ENCODE measurements at regions not wholly inside any gene's neighbourhood (a gene's known extent, or its start where the extent isn't known, plus 50 kb on each side); places are given as distances from the start of the nearest gene placed in this dataset.
"Not testable (repeated sequence)": the region's sequence is repeated elsewhere in the genome, so short reads cannot be mapped to it uniquely, and the experiment has no call there.

DNA sequence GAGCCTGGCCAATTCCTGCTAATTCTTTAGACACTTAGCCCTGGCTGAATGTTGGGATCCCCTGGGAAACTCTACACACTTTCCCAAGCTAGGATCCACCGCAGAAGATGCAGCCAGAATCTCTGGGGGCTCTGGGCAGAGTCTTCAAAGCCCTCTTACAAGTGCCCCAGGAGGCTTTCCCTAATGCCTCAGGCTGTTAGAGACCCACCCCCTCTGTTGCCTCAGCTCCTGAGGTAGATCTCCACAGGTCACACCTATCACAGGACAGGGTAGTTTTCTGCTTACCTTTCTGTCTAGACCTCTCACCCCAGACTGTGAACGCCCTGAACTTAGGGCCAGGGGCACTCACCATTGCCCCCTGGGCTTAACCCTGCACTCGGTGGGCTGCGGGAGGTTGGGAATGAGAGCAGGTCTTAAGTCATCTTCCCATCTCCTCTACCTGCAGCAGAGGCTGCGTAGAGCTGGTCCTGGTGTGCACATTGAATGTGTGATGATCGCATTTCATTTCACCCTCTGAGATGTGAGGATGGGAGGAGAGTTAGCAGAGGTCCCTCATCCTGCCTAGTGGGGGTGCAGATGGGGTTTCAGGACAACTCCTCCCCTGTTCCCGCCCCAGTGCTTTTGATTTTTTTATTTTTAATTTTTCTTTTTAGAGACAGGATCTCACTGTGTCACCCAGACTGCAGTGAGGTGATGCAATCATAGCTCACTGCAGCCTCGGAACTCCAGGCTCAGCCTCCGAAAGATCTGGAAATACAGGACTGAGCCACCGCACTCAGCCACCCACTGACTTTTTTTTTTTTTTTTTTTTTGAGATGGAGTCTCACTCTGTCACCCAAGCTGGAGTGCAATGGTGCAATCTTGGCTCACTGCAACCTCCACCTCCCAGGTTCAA is 89.0 kb upstream of the LHX1 start:
- no peak for DNase-seq

- not testable (repeated sequence) for DNase-seq
Observed at GRCh38 chr17:36849020-36849419, 88.3 kb upstream of the LHX1 start.

- no peak for DNase-seq
Observed at GRCh38 chr17:36849871-36850348, 87.4 kb upstream of the LHX1 start.

- no peak for DNase-seq
Observed at GRCh38 chr17:36850790-36851189, 86.5 kb upstream of the LHX1 start.

GRCh38 chr17:36851250-36851649 is 86.0 kb upstream of the LHX1 start:
- no peak for DNase-seq

DNA sequence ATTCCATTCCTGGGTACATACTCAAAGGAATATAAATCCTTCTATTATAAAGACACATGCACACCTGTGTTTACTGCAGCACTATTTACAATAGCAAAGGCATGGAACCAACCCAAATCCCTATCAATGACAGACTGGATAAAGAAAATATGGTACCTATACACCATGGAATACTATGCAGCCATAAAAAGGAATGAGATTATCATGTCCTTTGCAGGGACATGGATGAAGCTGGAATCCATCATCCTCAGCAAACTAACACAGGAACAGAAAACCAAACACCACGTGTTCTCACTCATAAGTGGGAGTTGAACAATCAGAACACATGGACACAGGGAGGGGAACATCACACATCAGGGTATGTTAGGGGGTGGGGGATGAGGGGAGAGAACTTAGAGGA is 84.8 kb upstream of the LHX1 start:
- not testable (repeated sequence) for DNase-seq

DNA sequence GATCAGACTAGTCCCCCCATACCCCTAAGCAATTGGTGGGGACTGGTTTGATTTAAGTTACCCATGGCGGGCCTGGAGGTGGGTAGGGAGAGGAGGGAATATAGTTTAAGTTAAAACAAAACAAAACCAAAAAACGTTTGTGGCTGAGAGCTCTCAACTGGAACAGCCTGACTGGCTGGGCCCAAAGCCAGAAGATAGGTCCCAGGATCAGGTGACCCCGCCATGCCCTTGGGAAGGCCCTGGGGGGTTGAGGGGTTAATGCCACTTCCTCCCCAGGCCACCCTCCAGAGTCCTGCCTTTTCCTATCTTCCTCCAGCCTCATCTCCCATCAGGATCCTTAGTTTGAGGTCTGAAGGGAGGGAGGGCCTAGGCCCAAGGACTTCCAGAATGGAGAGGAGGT is 82.3 kb upstream of the LHX1 start:
- no peak for DNase-seq

- no peak for DNase-seq
Observed at GRCh38 chr17:36855459-36855858, 81.8 kb upstream of the LHX1 start.

DNA sequence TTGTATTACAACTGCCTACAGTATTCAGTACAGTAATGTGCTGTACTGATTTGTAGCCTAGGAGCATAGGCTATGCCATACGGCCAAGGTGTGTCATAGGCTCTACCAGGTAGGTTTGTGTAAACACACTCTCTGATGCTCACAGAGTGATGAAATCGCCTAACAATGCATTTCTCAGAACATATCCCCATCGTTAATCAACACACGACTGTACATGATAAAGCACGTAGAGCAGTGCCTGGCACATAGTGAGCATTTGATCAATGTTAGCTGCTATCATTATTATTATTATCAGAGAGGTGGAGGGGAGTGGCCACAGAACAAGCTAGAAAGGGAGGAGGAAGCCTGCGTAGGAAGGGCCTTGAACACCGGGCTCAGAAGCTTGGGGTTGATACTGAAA is 81.1 kb upstream of the LHX1 start:
- no peak for DNase-seq

- DNase-seq, result no peak
Observed at GRCh38 chr17:36856903-36857381, 80.3 kb upstream of the LHX1 start.

GRCh38 chr17:36857698-36858097 is 79.6 kb upstream of the LHX1 start:
- no peak for DNase-seq

DNA sequence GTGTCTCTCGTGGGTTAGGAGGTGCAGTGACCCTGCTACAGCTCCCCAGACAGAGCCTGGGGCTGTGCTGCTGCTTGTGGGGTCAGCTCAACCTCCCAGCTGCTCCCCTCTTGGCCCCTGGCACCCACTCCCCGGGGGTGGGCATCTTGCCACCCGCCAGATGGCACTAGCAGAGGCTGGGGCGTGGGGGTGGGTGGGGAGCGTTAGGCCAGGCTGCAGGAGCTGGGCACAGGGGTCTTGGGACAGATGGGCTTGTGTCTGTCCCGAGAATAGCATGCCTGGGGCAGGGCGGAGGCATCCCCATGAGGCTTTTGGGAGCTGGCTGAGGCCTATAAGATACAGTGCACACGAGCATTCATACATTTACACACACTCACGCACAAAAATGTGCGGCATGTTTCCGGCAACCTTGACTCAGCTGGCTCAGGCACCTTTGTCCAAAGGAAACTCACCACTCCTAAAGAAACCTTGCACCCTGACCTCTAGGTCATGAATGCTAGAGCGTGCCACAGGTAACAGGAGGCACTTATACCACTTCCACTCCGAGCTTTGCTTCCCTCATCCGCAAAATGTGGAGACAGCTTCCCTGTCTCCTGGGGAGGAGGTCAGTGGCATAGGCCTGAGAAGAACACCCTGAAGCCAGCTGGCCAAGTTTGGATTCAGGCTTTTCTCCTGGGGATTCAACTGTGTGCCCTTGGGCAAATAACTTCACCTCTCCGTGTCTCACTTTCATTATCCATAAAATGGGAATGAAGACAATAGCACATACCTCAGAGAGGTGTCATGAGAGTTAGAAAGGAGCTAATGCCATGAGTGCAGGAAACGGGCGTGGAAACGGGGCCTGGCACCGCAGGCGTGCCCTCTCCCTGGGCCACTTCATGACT is 78.9 kb upstream of the LHX1 start:
- no peak for DNase-seq

GRCh38 chr17:36859003-36859300 is 78.3 kb upstream of the LHX1 start:
- no peak for DNase-seq

- DNase-seq, result no peak
Observed at GRCh38 chr17:36859706-36860105, 77.6 kb upstream of the LHX1 start.

DNA sequence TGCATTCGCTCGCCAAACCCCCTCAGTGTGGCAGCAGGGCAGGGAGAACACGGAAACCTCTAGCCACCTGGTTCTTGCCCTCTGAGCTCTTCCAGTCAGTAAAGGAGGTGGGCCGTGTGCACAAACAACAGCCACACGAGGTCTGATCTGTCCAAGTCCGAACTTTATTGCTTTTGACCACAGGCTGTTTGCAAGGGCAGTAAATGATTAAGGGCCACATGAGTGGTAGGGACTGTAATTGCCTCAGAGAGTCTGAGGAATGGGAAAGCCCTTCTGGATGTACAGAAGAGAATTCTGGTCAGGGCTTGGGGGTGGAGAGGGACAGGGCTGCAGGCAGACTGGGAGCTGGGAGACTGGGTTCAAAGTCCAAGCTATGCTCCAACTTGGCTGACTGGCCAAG is 75.7 kb upstream of the LHX1 start:
- no peak for DNase-seq

GRCh38 chr17:36862116-36862920 is 75.0 kb upstream of the LHX1 start:
- DNase-seq, result no peak

DNA sequence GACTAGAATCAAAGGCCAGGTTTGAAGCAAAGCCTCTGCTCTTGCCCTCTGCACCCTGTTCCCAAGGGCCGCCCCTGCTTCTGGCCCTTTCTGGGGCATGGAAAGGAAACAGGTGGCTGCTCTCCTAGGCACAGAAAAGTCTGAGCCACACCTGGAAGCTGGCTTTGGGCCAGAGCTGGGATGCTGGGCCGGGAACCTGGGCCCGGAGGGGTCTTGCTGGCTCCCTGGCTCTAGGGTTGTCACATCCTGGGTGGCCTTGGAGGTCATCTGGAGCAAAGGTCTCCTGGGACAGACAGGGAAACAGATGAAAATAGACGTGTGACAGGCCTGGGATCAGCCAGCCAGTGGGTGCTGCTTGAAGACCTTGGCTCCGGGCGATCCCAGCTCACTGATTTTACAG is 74.1 kb upstream of the LHX1 start:
- no peak for DNase-seq

DNA sequence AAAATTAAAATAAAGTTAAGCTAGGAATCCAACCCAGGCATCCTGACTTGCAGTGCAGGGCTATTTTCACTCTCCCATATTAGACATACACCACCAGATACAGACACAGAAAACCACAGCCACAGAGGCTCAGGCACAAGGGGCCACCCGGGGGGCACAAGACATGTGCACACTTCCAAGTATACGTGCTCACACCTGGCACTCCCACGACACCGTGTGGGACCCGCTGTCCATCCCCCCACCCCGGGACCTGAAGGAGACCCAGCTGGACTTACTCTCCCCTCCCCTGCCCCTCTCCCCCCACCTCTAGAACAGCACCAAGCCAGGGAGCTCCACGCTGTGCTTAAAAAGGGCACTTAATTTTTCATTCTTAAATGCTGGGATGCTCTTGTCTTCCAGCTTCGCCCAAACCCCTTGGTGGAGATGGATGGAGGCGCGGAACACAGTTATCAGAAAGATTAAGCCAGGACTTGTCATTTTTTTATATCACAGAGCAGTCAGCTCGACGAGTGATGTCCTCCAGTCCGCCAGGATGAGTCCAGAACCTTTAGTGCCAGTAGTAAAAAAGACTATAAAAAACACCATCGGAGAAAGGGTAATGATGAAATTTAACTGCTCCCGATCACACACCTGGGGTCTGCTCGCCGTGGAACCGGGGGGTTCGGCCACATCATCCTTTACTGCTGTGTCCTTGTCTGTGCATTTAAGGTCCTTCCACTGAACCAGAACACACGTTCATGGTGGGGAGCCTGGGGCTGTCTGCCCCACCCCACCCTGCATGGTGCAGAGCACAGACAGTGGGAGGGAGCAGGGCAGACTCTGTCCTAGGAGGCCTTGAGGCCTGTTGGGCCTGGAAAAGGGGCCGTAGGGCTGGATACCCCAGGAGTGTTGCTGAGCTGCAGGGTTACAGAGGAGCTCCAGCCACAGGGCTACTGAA is 73.3 kb upstream of the LHX1 start:
- DNase-seq, result no peak

DNA sequence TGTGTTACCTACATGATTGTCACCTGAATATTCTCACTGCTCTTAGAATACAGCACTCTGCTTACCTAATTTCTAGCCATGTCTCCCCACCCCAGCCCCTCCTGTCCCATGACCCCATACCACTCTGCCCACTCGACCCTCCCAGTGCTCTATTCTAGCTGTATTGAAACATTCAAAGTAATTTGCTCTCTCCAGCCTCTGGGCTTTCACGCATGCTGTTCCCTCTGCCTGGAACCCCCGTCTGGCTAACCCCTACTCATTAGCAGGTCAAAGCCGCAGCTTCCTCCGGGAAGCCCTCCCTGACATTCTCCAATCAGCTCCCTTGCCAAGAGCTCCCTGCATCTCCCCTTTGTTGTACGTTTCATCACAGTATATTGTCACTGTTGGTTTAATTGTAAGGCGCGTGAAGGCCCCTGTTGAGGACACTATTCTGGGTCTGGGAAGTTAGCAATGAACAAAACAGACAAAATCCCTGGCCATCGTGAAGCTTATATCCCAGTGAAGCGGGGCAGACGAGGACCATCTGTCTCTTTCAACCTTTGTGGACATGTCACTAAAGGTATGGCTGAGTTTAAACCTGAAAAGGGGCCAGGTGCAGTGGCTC is 72.3 kb upstream of the LHX1 start:
- DNase-seq, result no peak

DNA sequence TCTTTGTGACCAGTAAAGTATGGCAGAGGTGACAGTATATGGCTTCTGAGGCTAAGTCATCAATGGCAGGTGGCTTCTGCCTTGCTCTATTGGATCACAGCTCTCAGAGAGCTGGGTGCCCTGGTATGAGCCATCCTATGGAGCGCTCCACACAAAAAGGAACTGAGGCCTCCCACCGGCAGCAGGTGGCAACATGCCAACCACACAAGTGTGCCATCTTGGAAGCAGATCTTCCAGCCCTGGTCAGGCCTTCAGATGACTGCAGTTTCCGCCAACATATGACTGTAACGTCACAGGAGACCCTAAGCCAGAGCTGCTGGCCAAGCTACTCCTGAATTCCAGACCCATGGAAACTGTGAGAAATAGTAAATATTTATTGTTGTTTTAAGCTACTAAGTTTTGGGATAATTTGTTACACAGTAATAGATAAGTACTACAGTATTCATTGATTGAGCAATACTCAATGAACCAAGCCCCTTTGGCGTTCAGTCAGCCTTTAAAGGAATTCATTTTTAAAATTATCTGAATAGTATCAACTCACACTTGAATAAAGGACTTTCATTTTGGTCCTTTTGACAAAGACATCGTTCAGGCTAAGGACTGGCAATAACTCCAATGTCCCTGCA is 69.4 kb upstream of the LHX1 start:
- DNase-seq, result no peak

- DNase-seq, result no peak
Observed at GRCh38 chr17:36868777-36869176, 68.5 kb upstream of the LHX1 start.

Measured in AML-193 (cell line).